NCI-H187 (cell line): ENCODE measurements at regions not wholly inside any gene's neighbourhood (a gene's known extent, or its start where the extent isn't known, plus 50 kb on each side); places are given as distances from the start of the nearest gene placed in this dataset.
A peak's percentile ranks its signal among the peaks of the same experiment; 100 is the strongest.
"Not testable (repeated sequence)": the region's sequence is repeated elsewhere in the genome, so short reads cannot be mapped to it uniquely, and the experiment has no call there.

Experiments
- DNase-seq, 2 experiments: peaks; one replicate each; lab custom pipeline; 2025; lab: John Stamatoyannopoulos, UW

- DNase-seq, result no peak
Measured at GRCh38 chr1:38183747-38184146, 137.2 kb upstream of the POU3F1 start.

GRCh38 chr1:38183096-38183495 lies 136.5 kb upstream of the POU3F1 start:
- DNase-seq, result no peak

GRCh38 chr1:38180388-38180787 lies 133.8 kb upstream of the POU3F1 start:
- not testable (repeated sequence) for DNase-seq

- DNase-seq, result no peak
Measured at GRCh38 chr1:38179483-38179882, 132.9 kb upstream of the POU3F1 start.

- peak; percentile 35 to 61 for DNase-seq
Measured at GRCh38 chr1:38178216-38178615, 131.6 kb upstream of the POU3F1 start.

GRCh38 chr1:38175121-38175520 lies 128.5 kb upstream of the POU3F1 start:
- no peak for DNase-seq

GRCh38 chr1:38173848-38174247 lies 127.3 kb upstream of the POU3F1 start:
- DNase-seq, result no peak

GRCh38 chr1:38173157-38173831 lies 126.7 kb upstream of the POU3F1 start:
- no peak for DNase-seq

GRCh38 chr1:38169121-38169520 lies 122.5 kb upstream of the POU3F1 start:
- no peak for DNase-seq

GRCh38 chr1:38168365-38168764 lies 121.8 kb upstream of the POU3F1 start:
- no peak for DNase-seq

GRCh38 chr1:38166461-38166860 lies 119.9 kb upstream of the POU3F1 start:
- no peak for DNase-seq

GRCh38 chr1:38153778-38154470 lies 107.3 kb upstream of the POU3F1 start:
- peak; percentile 52 to 61 for DNase-seq

- DNase-seq, result no peak
Measured at GRCh38 chr1:38153066-38153777, 106.6 kb upstream of the POU3F1 start.

- peak; percentile 63 to 77 for DNase-seq
Measured at GRCh38 chr1:38152351-38153065, 105.9 kb upstream of the POU3F1 start.

- peak; percentile 3 to 4 for DNase-seq
Measured at GRCh38 chr1:38151399-38151798, 104.8 kb upstream of the POU3F1 start.

GRCh38 chr1:38146079-38146478 lies 99.5 kb upstream of the POU3F1 start:
- DNase-seq, result not testable (repeated sequence)

- no peak for DNase-seq
Measured at GRCh38 chr1:38142606-38143005, 96.0 kb upstream of the POU3F1 start.

GRCh38 chr1:38141483-38141882 lies 94.9 kb upstream of the POU3F1 start:
- no peak for DNase-seq

GRCh38 chr1:38139738-38140487 lies 93.3 kb upstream of the POU3F1 start:
- no peak for DNase-seq

- no peak for DNase-seq
Measured at GRCh38 chr1:38138498-38139233, 92.1 kb upstream of the POU3F1 start.

- DNase-seq, result no peak
Measured at GRCh38 chr1:38137164-38137563, 90.6 kb upstream of the POU3F1 start.
